A673 (cell line): ENCODE measurements at regions not wholly inside any gene's neighbourhood (a gene's known extent, or its start where the extent isn't known, plus 50 kb on each side); places are given as distances from the start of the nearest gene placed in this dataset.

Experiments used
- BruUV-seq: library from RNA; stranded (reverse); fragments of 400-500 nt; replicated peaks from 2 replicates; lab custom pipeline; 2021; lab: Mats Ljungman, UMichigan
- CTCF ChIA-PET: fragments of 300-600 bp; sonication (Branson Sonifier 250); formaldehyde crosslinking; loops from one replicate; lab custom pipeline; 2022; ENCODE audit warnings: antibody characterized with exemption; lab: Charles Lee
- POLR2A ChIA-PET: fragments of 300-600 bp; sonication (Branson Sonifier 250); formaldehyde crosslinking; loops from one replicate; lab custom pipeline; 2022; ENCODE audit warnings: antibody characterized with exemption; ENCODE audit not compliant: low non-redundant PET; lab: Charles Lee
- DNase-seq: peaks from one replicate; pipeline ENCODE4 v3.0.0-alpha.2; 2015; ENCODE audit warnings: low spot score
- H3K27ac ChIP-seq: fragments of 200-600 bp; sonication (generic); 2 replicates; pipeline ENCODE4 v1.5.1; 2016; ENCODE audit warnings: mixed run types, low read depth, mild to moderate bottlenecking, mixed read lengths, antibody characterized with exemption, low read length; ENCODE audit not compliant: poor library complexity, severe bottlenecking
- H3K27me3 ChIP-seq: fragments of 200-600 bp; sonication (generic); replicated peaks from 2 replicates; pipeline ENCODE4 v1.6.1; 2017; ENCODE audit warnings: mixed run types, low read depth, mild to moderate bottlenecking, mixed read lengths, antibody characterized with exemption, low read length; ENCODE audit not compliant: insufficient read depth, poor library complexity
- H3K36me3 ChIP-seq: fragments of 200-600 bp; sonication (generic); 2 replicates; pipeline ENCODE4 v1.6.1; 2016; ENCODE audit warnings: mixed run types, mild to moderate bottlenecking, mixed read lengths, antibody characterized with exemption, low read length; ENCODE audit not compliant: insufficient read depth, poor library complexity, severe bottlenecking
- H3K4me1 ChIP-seq: fragments of 200-600 bp; sonication (generic); 2 replicates; pipeline ENCODE4 v1.6.1; 2017; ENCODE audit warnings: mixed run types, mild to moderate bottlenecking, mixed read lengths, antibody characterized with exemption, low read length; ENCODE audit not compliant: insufficient read depth, poor library complexity, severe bottlenecking
- H3K4me3 ChIP-seq: fragments of 200-600 bp; sonication (generic); 2 replicates; pipeline ENCODE4 v1.5.1; 2016; ENCODE audit warnings: low read depth, mixed run types, mild to moderate bottlenecking, mixed read lengths, low read length; ENCODE audit not compliant: poor library complexity, severe bottlenecking
- H3K9me3 ChIP-seq: fragments of 200-600 bp; sonication (generic); 2 replicates; pipeline ENCODE4 v1.6.1; 2016; ENCODE audit warnings: mixed run types, low read depth, mild to moderate bottlenecking, mixed read lengths, antibody characterized with exemption, low read length; ENCODE audit not compliant: poor library complexity, severe bottlenecking
- CTCF ChIP-seq: fragments of 300-800, 200-600 bp; sonication (generic); conservative IDR thresholded peaks from 2 replicates; pipeline ENCODE4 v1.5.1; 2017; ENCODE audit warnings: low read depth, mild to moderate bottlenecking, antibody characterized with exemption, low read length, moderate library complexity, mixed read lengths
- EZH2 ChIP-seq: fragments of 200-600 bp; sonication (generic); IDR thresholded peaks from 2 replicates; pipeline ENCODE4 v1.6.1; 2017; ENCODE audit warnings: borderline replicate concordance, low read depth, mild to moderate bottlenecking, mixed read lengths, antibody characterized with exemption, low read length; ENCODE audit not compliant: poor library complexity, severe bottlenecking
- intact Hi-C: fragments of 100-400 bp; cut with micrococcal nuclease; formaldehyde crosslinking; loops from one replicate; pipeline ENCODE4 v1.10.0; 2022; ENCODE audit not compliant: unreplicated experiment

GRCh38 chr3:41118461-41119390 lies 80.6 kb upstream of the CTNNB1 start:
- Histone ChIP-seq H3K4me3 (no peak overlapping the region), H3K9me3 (no peaks in the 10 kb centered on the region), H3K36me3 (no peaks in the 10 kb centered on the region), H3K27ac (no peak overlapping the region), H3K4me1 (no peaks in the 10 kb centered on the region), H3K27me3 (no peaks in the 10 kb centered on the region)
- intact Hi-C loops, result no loop called here
- POLR2A ChIA-PET, result no interaction called here
- BruUV-seq, result no TSS peak
- CTCF ChIA-PET, result no interaction called here
- DNase-seq, result no peak
- TF ChIP-seq CTCF, result no peak
- no peak for TF ChIP-seq EZH2

- H3K4me3 ChIP-seq, result no peak overlapping the region
- H3K27ac ChIP-seq, result no peak overlapping the region
- intact Hi-C loops, result no loop called here
- no peaks in the 10 kb centered on the region for H3K27me3 ChIP-seq
- ChIA-PET CTCF (no interaction called here), POLR2A (no interaction called here)
- no peak for TF ChIP-seq EZH2
- no peak for TF ChIP-seq CTCF
- no peak for DNase-seq
- no peaks in the 10 kb centered on the region for H3K36me3 ChIP-seq
- H3K4me1 ChIP-seq, result no peaks in the 10 kb centered on the region
- H3K9me3 ChIP-seq, result no peaks in the 10 kb centered on the region
- BruUV-seq, result no TSS peak
Observed at GRCh38 chr3:41120460-41120859, 78.8 kb upstream of the CTNNB1 start.

- H3K27ac ChIP-seq, result no peak overlapping the region
- ChIA-PET CTCF (no interaction called here), POLR2A (no interaction called here)
- no peak for TF ChIP-seq EZH2
- H3K27me3 ChIP-seq, result no peaks in the 10 kb centered on the region
- DNase-seq, result no peak
- BruUV-seq, result no TSS peak
- H3K4me3 ChIP-seq, result no peak overlapping the region
- no peaks in the 10 kb centered on the region for H3K36me3 ChIP-seq
- no peaks in the 10 kb centered on the region for H3K4me1 ChIP-seq
- H3K9me3 ChIP-seq, result no peaks in the 10 kb centered on the region
- intact Hi-C loops, result no loop called here
Observed at GRCh38 chr3:41125258-41125657, 74.0 kb upstream of the CTNNB1 start.

GRCh38 chr3:41126472-41126871 lies 72.8 kb upstream of the CTNNB1 start:
- ChIA-PET POLR2A (no interaction called here), CTCF (no interaction called here)
- no TSS peak for BruUV-seq
- Histone ChIP-seq H3K36me3 (no peaks in the 10 kb centered on the region), H3K27me3 (no peaks in the 10 kb centered on the region), H3K4me3 (no peak overlapping the region), H3K27ac (no peak overlapping the region), H3K4me1 (no peaks in the 10 kb centered on the region), H3K9me3 (no peaks in the 10 kb centered on the region)
- intact Hi-C loops, result no loop called here
- DNase-seq, result no peak
- TF ChIP-seq EZH2 (no peak), CTCF (no peak)
